HepG2 (cell line): ENCODE measurements at regions not wholly inside any gene's neighbourhood (a gene's known extent, or its start where the extent isn't known, plus 50 kb on each side); places are given as distances from the start of the nearest gene placed in this dataset.

Experiments
- ATAC-seq: fragments of 200-7000 bp; cut with Tn5 transposase; 3 replicates; pipeline ENCODE4 v1.9.1; 2020; ENCODE audit warnings: mild to moderate bottlenecking, moderate library complexity
- BruUV-seq: library from RNA; stranded (reverse); fragments of 400-500 nt; replicated peaks from 2 replicates; lab custom pipeline; 2021; lab: Mats Ljungman, UMichigan
- CTCF ChIA-PET: fragments of 300-600 bp; formaldehyde crosslinking; extraction: SDS; loops from one replicate; lab custom pipeline; 2021; ENCODE audit warnings: low total read pairs, inconsistent platforms, low intra/inter-chr PET ratio; lab: Yijun Ruan, JAX
- POLR2A ChIA-PET: fragments of 350-600 bp; sonication (Branson Sonifier 250); formaldehyde crosslinking; loops from one replicate; lab custom pipeline; 2020; ENCODE audit warnings: antibody characterized with exemption, inconsistent platforms; lab: Yijun Ruan, JAX
- DNase-seq: peaks from one replicate; pipeline ENCODE4 v3.0.0-alpha.2; 2015; ENCODE audit warnings: low spot score
- FAIRE-seq: peaks from 3 replicates; lab custom pipeline; 2011; peaks lifted over from hg19 to GRCh38; lab: Jason Lieb, UNC
- H2AFZ ChIP-seq: one replicate; pipeline ENCODE4 v1.6.1; 2011; ENCODE audit warnings: low read length, inconsistent platforms
- H3K27ac ChIP-seq: fragments of 300-600 bp; 3 replicates; pipeline ENCODE4 v1.8.0; 2011; ENCODE audit warnings: mixed run types, mild to moderate bottlenecking, mixed read lengths, low read length, inconsistent platforms; ENCODE audit not compliant: insufficient read depth; ENCODE audit errors: extremely low read length
- H3K27me3 ChIP-seq, 2 experiments: fragments of 200-600 bp in 1 of 2; 2 replicates in 1 of 2; 3 replicates in 1 of 2; pipeline versions ENCODE4 v1.6.0 to v1.8.0; 2011; ENCODE audit warnings: low read length in 2 of 2, mild to moderate bottlenecking in 2 of 2, moderate library complexity in 2 of 2, inconsistent platforms in 1 of 2; ENCODE audit not compliant: insufficient read depth in 2 of 2, control insufficient read depth in 1 of 2
- H3K36me3 ChIP-seq, 2 experiments: fragments of 200-600 bp in 1 of 2; replicated peaks in 1 of 2; 2 replicates in 1 of 2; 3 replicates in 1 of 2; pipeline versions ENCODE4 v1.5.1 to v1.8.0; 2011; ENCODE audit warnings: low read length in 2 of 2, inconsistent platforms in 1 of 2; ENCODE audit not compliant: insufficient read depth in 2 of 2, control insufficient read depth in 1 of 2
- H3K4me1 ChIP-seq: 2 replicates; pipeline ENCODE4 v1.5.1; 2012; ENCODE audit warnings: low read length, inconsistent platforms; ENCODE audit not compliant: insufficient read depth
- H3K4me2 ChIP-seq: 2 replicates; pipeline ENCODE4 v1.6.0; 2011; ENCODE audit warnings: low read depth, low read length, inconsistent platforms
- H3K4me3 ChIP-seq, 3 experiments: fragments of 200-600 bp in 1 of 3; sonication (generic), shearing (Covaris generic) in 1 of 3; replicated peaks in 1 of 3; 2 replicates each; pipeline ENCODE4 v1.5.1; 2011 to 2016; ENCODE audit warnings: low read length in 3 of 3, inconsistent platforms in 2 of 3, low read depth in 2 of 3, mild to moderate bottlenecking in 2 of 3, control low read depth in 1 of 3, mixed read lengths in 1 of 3; ENCODE audit not compliant: insufficient read depth in 1 of 3
- H3K79me2 ChIP-seq: one replicate; pipeline ENCODE4 v1.6.1; 2011; ENCODE audit warnings: low read length, inconsistent platforms; ENCODE audit not compliant: insufficient read depth
- H3K9ac ChIP-seq: 2 replicates; pipeline ENCODE4 v1.6.0; 2011; ENCODE audit warnings: mild to moderate bottlenecking, low read depth, low read length, inconsistent platforms; ENCODE audit not compliant: insufficient read depth
- H3K9me3 ChIP-seq: 2 replicates; pipeline ENCODE4 v1.5.1; 2012; ENCODE audit warnings: mild to moderate bottlenecking, low read length
- H4K20me1 ChIP-seq: 2 replicates; pipeline ENCODE4 v1.6.0; 2011; ENCODE audit warnings: inconsistent platforms, mild to moderate bottlenecking, low read length, moderate library complexity; ENCODE audit not compliant: insufficient read depth
- ASH2L ChIP-seq: fragments of 300-600, 200-600 bp; sonication (generic); IDR thresholded peaks from 2 replicates; pipeline ENCODE4 v1.7.0; 2017; ENCODE audit warnings: low read depth, mild to moderate bottlenecking, moderate library complexity, mixed read lengths, low read length; ENCODE audit not compliant: insufficient read length
- ATM ChIP-seq: fragments of 450-650 bp; IDR thresholded peaks from 2 replicates; pipeline ENCODE4 v1.7.1; 2017; ENCODE audit warnings: mild to moderate bottlenecking, borderline replicate concordance
- CEBPZ ChIP-seq: IDR thresholded peaks from 2 replicates; pipeline ENCODE4 v1.6.1; 2012; ENCODE audit warnings: low read length, improper control_type of control experiment
- EZH2 ChIP-seq: conservative IDR thresholded peaks from 2 replicates; pipeline ENCODE4 v1.6.1; 2012; ENCODE audit warnings: mild to moderate bottlenecking, low read depth, low read length, moderate library complexity
- FOSL1 ChIP-seq: sonication (generic); formaldehyde crosslinking; IDR thresholded peaks from 2 replicates; pipeline ENCODE4 v1.9.0; 2021; ENCODE audit warnings: missing genetic modification reagents, borderline replicate concordance
- MIXL1 ChIP-seq: IDR thresholded peaks from 2 replicates; pipeline ENCODE4 v1.6.1; 2016
- PAXIP1 ChIP-seq: sonication (generic); formaldehyde crosslinking; conservative IDR thresholded peaks from 2 replicates; pipeline ENCODE4 v1.4.0; 2020; ENCODE audit warnings: mild to moderate bottlenecking, missing genetic modification reagents, moderate library complexity
- RBM22 ChIP-seq: fragments of 200-400 bp; formaldehyde crosslinking; optimal IDR thresholded peaks from 2 replicates; pipeline ENCODE3; 2017; ENCODE audit warnings: mild to moderate bottlenecking, low read length, moderate library complexity
- SMAD3 ChIP-seq: sonication (generic); formaldehyde crosslinking; IDR thresholded peaks from 2 replicates; pipeline ENCODE4 v1.4.0; 2020; ENCODE audit warnings: missing genetic modification reagents
- SP140L ChIP-seq: sonication (generic); formaldehyde crosslinking; IDR thresholded peaks from 2 replicates; pipeline ENCODE4 v1.4.0; 2020; ENCODE audit warnings: missing genetic modification reagents, borderline replicate concordance
- ZEB1 ChIP-seq: IDR thresholded peaks from 2 replicates; pipeline ENCODE4 v1.6.1; 2012; ENCODE audit warnings: mild to moderate bottlenecking, low read depth, inconsistent platforms; ENCODE audit not compliant: insufficient replicate concordance
- ZNF264 ChIP-seq: sonication (generic); formaldehyde crosslinking; IDR thresholded peaks from 2 replicates; pipeline ENCODE4 v1.4.0; 2020; ENCODE audit warnings: missing genetic modification reagents
- ZNF567 ChIP-seq: sonication (generic); formaldehyde crosslinking; IDR thresholded peaks from 2 replicates; pipeline ENCODE4 v1.8.1; 2023; ENCODE audit warnings: mild to moderate bottlenecking, missing genetic modification reagents, borderline replicate concordance
- ZNF709 ChIP-seq: sonication (generic); formaldehyde crosslinking; IDR thresholded peaks from 2 replicates; pipeline ENCODE4 v1.5.0; 2020; ENCODE audit warnings: mild to moderate bottlenecking, missing genetic modification reagents
- ZNF784 ChIP-seq: sonication (generic); formaldehyde crosslinking; IDR thresholded peaks from 2 replicates; pipeline ENCODE4 v1.5.1; 2020; ENCODE audit warnings: missing genetic modification reagents, mild to moderate bottlenecking, borderline replicate concordance
- WGBS: methylation state at CpG from one replicate; pipeline ENCODE4 v1.1.6; 2017; ENCODE audit warnings: low lambda C conversion rate; 5-methylcytosine and 5-hydroxymethylcytosine counted together
- in situ Hi-C: cut with HindIII; loops from 2 replicates; pipeline ENCODE4 v1.10.0; 2017; ENCODE audit warnings: low pct_unique_long_range_greater_than_20kb; ENCODE audit not compliant: extremely low pct_ligation_motif_present
- intact Hi-C: fragments of 100-400 bp; cut with micrococcal nuclease; formaldehyde crosslinking; loops from one replicate; pipeline ENCODE4 v1.10.0; 2022; ENCODE audit not compliant: unreplicated experiment

GRCh38 chr10:106284802-106285587 lies 879.5 kb downstream of the SORCS1 start (continued):
- no peak for TF ChIP-seq CEBPZ
- TF ChIP-seq, all 625 proteins: peak for 0

- Histone ChIP-seq H3K9ac (no peak overlapping the region), H3K79me2 (no peaks in the 10 kb centered on the region), H3K4me2 (no peak overlapping the region), H2AFZ (no peak overlapping the region), H3K27ac (no peak overlapping the region), H3K4me1 (no peaks in the 10 kb centered on the region), H3K9me3 (peaks cover 76% of the 10 kb centered on the region), H3K36me3 (no peaks in the 10 kb centered on the region), H4K20me1 (no peaks in the 10 kb centered on the region), H3K27me3 (no peaks in the 10 kb centered on the region), H3K4me3 (no peak overlapping the region)
- ChIA-PET CTCF (no interaction called here), POLR2A (no interaction called here)
- FAIRE-seq (no peak), DNase-seq (no peak), ATAC-seq (no peak)
- 13% methylated on average over 7 of the region's 7 CpGs for WGBS
- intact Hi-C loops, result no loop called here
- BruUV-seq, result no TSS peak
- in situ Hi-C loops, result no loop called here
- no peak for TF ChIP-seq ATM
- no peak for TF ChIP-seq RBM22
- no peak for TF ChIP-seq ZNF709 (CRISPR knock-in tag)
- no peak for TF ChIP-seq ZEB1
- TF ChIP-seq MIXL1 (CRISPR knock-in tag), result no peak
- no peak for TF ChIP-seq ASH2L
- no peak for TF ChIP-seq ZNF784 (CRISPR knock-in tag)
- TF ChIP-seq FOSL1, result no peak
- no peak for TF ChIP-seq PAXIP1 (CRISPR knock-in tag)
- no peak for TF ChIP-seq ZNF264 (CRISPR knock-in tag)
- no peak for TF ChIP-seq SP140L
- no peak for TF ChIP-seq SMAD3
- no peak for TF ChIP-seq EZH2
- TF ChIP-seq ZNF567 (CRISPR knock-in tag), result no peak
Measured at GRCh38 chr10:106280896-106281460, 883.5 kb downstream of the SORCS1 start.
